PC-9 (cell line): ENCODE measurements at regions not wholly inside any gene's neighbourhood (a gene's known extent, or its start where the extent isn't known, plus 50 kb on each side); places are given as distances from the start of the nearest gene placed in this dataset.

ENCODE experiments used
- BruUV-seq: library from RNA; stranded (reverse); fragments of 400-500 nt; replicated peaks from 2 replicates; lab custom pipeline; 2021; lab: Mats Ljungman, UMichigan
- CTCF ChIA-PET: fragments of 300-600 bp; sonication (Branson Sonifier 250); formaldehyde crosslinking; loops from one replicate; lab custom pipeline; 2022; ENCODE audit warnings: antibody characterized with exemption; lab: Charles Lee
- POLR2A ChIA-PET: fragments of 300-600 bp; sonication (Branson Sonifier 250); formaldehyde crosslinking; loops from one replicate; lab custom pipeline; 2022; ENCODE audit warnings: antibody characterized with exemption; ENCODE audit not compliant: unreplicated experiment; lab: Charles Lee
- DNase-seq, 2 experiments: peaks; one replicate each; pipeline versions ENCODE4 v3.0.0 to v3.0.0-alpha.2; 2015 to 2022; ENCODE audit warnings: mixed read lengths in 1 of 2
- H2AFZ ChIP-seq: fragments of 200-600 bp; sonication (generic); 2 replicates; pipeline ENCODE4 v1.8.1; 2017; ENCODE audit warnings: antibody characterized with exemption
- H3F3A ChIP-seq: fragments of 200-600 bp; sonication (generic); 2 replicates; pipeline ENCODE4 v1.8.1; 2017; ENCODE audit warnings: antibody characterized with exemption, mild to moderate bottlenecking, low read depth; ENCODE audit not compliant: insufficient read depth
- H3K27ac ChIP-seq: fragments of 200-600 bp; sonication (generic); 2 replicates; pipeline ENCODE4 v1.6.1; 2016; ENCODE audit warnings: mixed run types
- H3K27me3 ChIP-seq: fragments of 200-600 bp; sonication (generic); 2 replicates; pipeline ENCODE4 v1.6.1; 2016; ENCODE audit warnings: low read depth, mixed run types; ENCODE audit not compliant: insufficient read depth
- H3K36me3 ChIP-seq: fragments of 200-600 bp; sonication (generic); 2 replicates; pipeline ENCODE4 v1.6.1; 2016; ENCODE audit warnings: low read depth, mixed run types
- H3K4me1 ChIP-seq: fragments of 200-600 bp; sonication (generic); replicated peaks from 2 replicates; pipeline ENCODE4 v1.6.1; 2016; ENCODE audit warnings: mixed run types; ENCODE audit not compliant: insufficient read depth
- H3K4me2 ChIP-seq: fragments of 200-600 bp; sonication (generic); 2 replicates; pipeline ENCODE4 v1.6.1; 2017; ENCODE audit warnings: mixed run types
- H3K4me3 ChIP-seq: fragments of 200-600 bp; sonication (generic); 2 replicates; pipeline ENCODE4 v1.6.1; 2016; ENCODE audit warnings: mixed run types
- H3K79me2 ChIP-seq: fragments of 200-600 bp; sonication (generic); 2 replicates; pipeline ENCODE4 v1.6.1; 2017; ENCODE audit warnings: low read depth, mixed run types
- H3K9me2 ChIP-seq: fragments of 200-600 bp; sonication (generic); 2 replicates; pipeline ENCODE4 v1.8.1; 2017; ENCODE audit warnings: mild to moderate bottlenecking; ENCODE audit not compliant: insufficient read depth
- H3K9me3 ChIP-seq: fragments of 200-600 bp; sonication (generic); 2 replicates; pipeline ENCODE4 v1.8.1; 2016; ENCODE audit warnings: low read depth; ENCODE audit not compliant: insufficient read depth
- H4K20me1 ChIP-seq: fragments of 200-600 bp; sonication (generic); 2 replicates; pipeline ENCODE4 v1.8.1; 2017; ENCODE audit not compliant: insufficient read depth
- CTCF ChIP-seq: fragments of 200-600 bp; sonication (generic); conservative IDR thresholded peaks from 2 replicates; pipeline ENCODE4 v1.6.1; 2017; ENCODE audit warnings: mixed run types, antibody characterized with exemption, mild to moderate bottlenecking, moderate library complexity
- EZH2 ChIP-seq: fragments of 200-600 bp; sonication (generic); IDR thresholded peaks from 2 replicates; pipeline ENCODE4 v1.8.0; 2017; ENCODE audit warnings: antibody characterized with exemption, low read depth
- intact Hi-C: fragments of 100-400 bp; cut with micrococcal nuclease; formaldehyde crosslinking; loops from one replicate; pipeline ENCODE4 v1.10.0; 2022; ENCODE audit not compliant: unreplicated experiment

DNA sequence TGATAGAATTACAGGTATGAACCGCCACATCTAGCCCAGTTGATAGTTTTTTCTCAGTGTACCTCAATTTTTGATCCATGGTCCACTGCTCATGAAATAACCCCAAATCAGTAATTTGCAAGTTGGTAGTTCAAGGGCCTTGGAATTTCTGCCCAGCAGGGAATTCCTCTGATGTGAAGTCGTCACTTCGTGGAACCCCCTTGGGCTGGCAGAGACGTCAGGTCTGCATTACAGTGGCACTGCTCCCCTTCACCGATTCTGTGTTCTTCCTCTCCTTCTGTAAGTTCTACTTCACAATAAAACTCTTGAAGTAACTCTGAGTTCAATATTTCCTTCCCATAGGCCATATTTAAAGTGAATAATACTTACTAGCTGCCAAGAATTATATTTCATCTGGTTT, 881.0 kb downstream of the OTOL1 start:
- H3K79me2 ChIP-seq: no peaks in the 10 kb centered on the region
- no peaks in the 10 kb centered on the region for H3K27me3 ChIP-seq
- peak in 1 of 2 experiments; percentile 28 for DNase-seq
- TF ChIP-seq CTCF (no peak), EZH2 (no peak)
- ChIA-PET CTCF (no interaction called here), POLR2A (no interaction called here)
- intact Hi-C loops: no loop called here
- BruUV-seq: no TSS peak
- no peaks in the 10 kb centered on the region for H4K20me1 ChIP-seq
- no peaks in the 10 kb centered on the region for H3K4me1 ChIP-seq
- no peaks in the 10 kb centered on the region; the same call in 1 of the 2 replicates for H3K9me2 ChIP-seq
- no peaks in the 10 kb centered on the region for H3K36me3 ChIP-seq
- no peak overlapping the region for H3K4me3 ChIP-seq
- H2AFZ ChIP-seq: no peak overlapping the region
- H3K9me3 ChIP-seq: no peaks in the 10 kb centered on the region
- H3K27ac ChIP-seq: no peak overlapping the region
- no peaks in the 10 kb centered on the region for H3F3A ChIP-seq
- no peak overlapping the region for H3K4me2 ChIP-seq

GRCh38 chr3:162385387-162385786, 888.8 kb downstream of the OTOL1 start:
- Histone ChIP-seq H3K27ac (no peak overlapping the region), H3K4me1 (0 out of 2 replicates have a peak, but pooled peaks cover 4% of the 10 kb centered on the region), H4K20me1 (no peaks in the 10 kb centered on the region), H3K36me3 (no peaks in the 10 kb centered on the region), H3F3A (no peaks in the 10 kb centered on the region), H3K27me3 (no peaks in the 10 kb centered on the region), H2AFZ (no peak overlapping the region), H3K4me2 (no peak overlapping the region), H3K9me3 (peaks cover 3% of the 10 kb centered on the region; the same call in 1 of the 2 replicates), H3K4me3 (no peak overlapping the region), H3K9me2 (no peaks in the 10 kb centered on the region), H3K79me2 (no peaks in the 10 kb centered on the region)
- TF ChIP-seq EZH2 (no peak), CTCF (no peak)
- ChIA-PET CTCF (no interaction called here), POLR2A (no interaction called here)
- intact Hi-C loops: no loop called here
- no peak for DNase-seq
- no TSS peak for BruUV-seq

DNA sequence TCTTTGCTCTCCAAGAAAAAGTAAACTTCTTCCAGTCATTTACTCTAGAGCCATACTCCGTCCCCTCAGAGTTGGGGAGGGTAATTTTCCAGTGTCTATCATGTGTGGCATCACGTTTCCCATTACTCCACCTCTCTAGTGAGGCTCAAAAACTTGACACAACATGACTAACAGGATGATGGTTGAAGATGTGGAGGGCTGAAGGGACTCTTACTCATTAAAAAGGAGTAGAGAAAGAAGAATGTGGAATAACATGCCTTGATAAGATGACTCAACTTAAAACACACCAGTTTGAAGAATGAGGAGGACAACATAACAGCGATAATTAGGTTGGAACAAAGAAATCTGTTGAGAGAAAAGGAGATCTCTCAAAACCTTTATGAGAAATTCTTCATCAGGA, 894.3 kb downstream of the OTOL1 start:
- Histone ChIP-seq H3K4me3 (0 out of 2 replicates have a peak overlapping the region, but pooled peaks have one; percentile 19), H3K27ac (peak overlapping the region; percentile 70), H3K27me3 (no peaks in the 10 kb centered on the region), H3K36me3 (no peaks in the 10 kb centered on the region), H3K9me3 (peaks cover 3% of the 10 kb centered on the region; the same call in 1 of the 2 replicates), H3K4me2 (peak overlapping the region; percentile 49), H3F3A (peaks cover 9% of the 10 kb centered on the region; the same call in 1 of the 2 replicates), H3K79me2 (no peaks in the 10 kb centered on the region), H3K4me1 (peaks cover 10% of the 10 kb centered on the region), H3K9me2 (no peaks in the 10 kb centered on the region), H2AFZ (0 out of 2 replicates have a peak overlapping the region, but pooled peaks have one; percentile 11), H4K20me1 (no peaks in the 10 kb centered on the region)
- intact Hi-C loops: loop anchor here (1.0 kb wide), 1 partner anchor 96 kb away; no protein-coding TSS in a partner anchor
- peak in 1 of 2 experiments; percentile 21 for DNase-seq
- TF ChIP-seq EZH2 (no peak), CTCF (no peak)
- POLR2A ChIA-PET: no interaction called here
- CTCF ChIA-PET: no interaction called here
- BruUV-seq: no TSS peak
